ENCODE measurements at regions not wholly inside any gene's neighbourhood (a gene's known extent, or its start where the extent isn't known, plus 50 kb on each side); places are given as distances from the start of the nearest gene placed in this dataset.

- no peak for DNase-seq (ENCODE audit: low read depth in 2 of 2)
These were observed 135.1 kb upstream of the PTGFR start for GRCh38 chr1:78355656-78356055.

- DNase-seq (ENCODE audit: low read depth in 2 of 2) = no peak
These were observed 132.6 kb upstream of the PTGFR start for GRCh38 chr1:78358165-78358564.

- DNase-seq (ENCODE audit: low read depth in 2 of 2) = no peak
These were observed 131.1 kb upstream of the PTGFR start for GRCh38 chr1:78359666-78360065.

DNA sequence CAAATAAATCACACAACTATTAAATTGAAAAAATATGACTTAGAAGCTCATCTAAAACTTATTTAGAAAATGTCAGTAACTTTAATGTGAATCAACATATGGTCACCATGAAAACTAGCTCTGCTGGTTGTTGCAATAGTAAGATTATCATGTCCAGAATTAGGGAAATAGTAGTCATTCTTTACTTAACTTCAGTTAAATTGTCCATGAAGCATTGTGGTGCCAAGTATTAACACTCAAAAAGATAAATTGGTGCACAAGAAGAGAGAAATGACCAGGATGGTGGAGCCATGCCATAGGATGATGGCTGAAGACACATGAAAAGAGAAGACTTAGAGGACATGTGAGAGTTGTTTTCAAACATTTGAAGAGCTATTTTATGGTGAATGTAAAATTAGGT, 130.2 kb upstream of the PTGFR start:
- no peak for DNase-seq (ENCODE audit: low read depth in 2 of 2)

- no peak for DNase-seq (ENCODE audit: low read depth in 2 of 2)
These were observed 123.1 kb upstream of the PTGFR start for GRCh38 chr1:78367700-78368099.

GRCh38 chr1:78369546-78369945, 121.2 kb upstream of the PTGFR start:
- no peak for DNase-seq (ENCODE audit: low read depth in 2 of 2)

GRCh38 chr1:78370356-78370755, 120.4 kb upstream of the PTGFR start:
- peak in 1 of 2 donors; percentile 41 for DNase-seq (ENCODE audit: low read depth in 2 of 2)

DNA sequence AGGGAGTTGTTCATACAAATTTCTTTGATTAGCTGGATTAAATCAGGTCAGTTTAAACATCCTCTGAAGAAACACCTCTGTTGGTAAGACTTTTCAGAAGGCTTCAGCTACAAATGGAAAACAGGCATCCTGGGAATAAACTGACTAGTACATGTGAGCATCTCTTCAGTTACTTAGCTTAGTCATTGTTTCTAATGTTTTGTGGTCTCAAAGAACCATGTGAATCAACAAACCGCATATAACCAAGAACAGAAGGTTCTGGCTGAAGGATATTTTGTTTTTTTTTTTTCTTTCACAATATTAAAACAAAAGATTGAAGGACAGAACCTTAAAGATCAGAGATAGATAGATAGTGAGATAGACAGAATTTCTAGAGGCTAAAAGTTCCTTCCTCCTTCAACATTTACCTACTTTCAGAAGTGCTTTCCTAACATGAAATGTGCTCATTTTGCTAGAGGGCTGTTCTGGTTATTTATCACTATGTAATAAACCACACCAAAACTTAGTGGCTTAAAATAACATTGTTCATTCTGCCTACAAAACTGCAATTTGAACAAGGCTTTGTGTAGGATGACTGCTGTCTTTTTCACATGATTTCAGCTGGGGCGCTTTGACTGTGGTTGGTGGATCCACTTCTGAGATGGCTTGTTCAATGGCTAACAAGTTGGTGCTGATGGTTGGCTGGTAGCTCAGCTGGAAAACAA, 119.8 kb upstream of the PTGFR start:
- no peak for DNase-seq (ENCODE audit: low read depth in 2 of 2)

DNA sequence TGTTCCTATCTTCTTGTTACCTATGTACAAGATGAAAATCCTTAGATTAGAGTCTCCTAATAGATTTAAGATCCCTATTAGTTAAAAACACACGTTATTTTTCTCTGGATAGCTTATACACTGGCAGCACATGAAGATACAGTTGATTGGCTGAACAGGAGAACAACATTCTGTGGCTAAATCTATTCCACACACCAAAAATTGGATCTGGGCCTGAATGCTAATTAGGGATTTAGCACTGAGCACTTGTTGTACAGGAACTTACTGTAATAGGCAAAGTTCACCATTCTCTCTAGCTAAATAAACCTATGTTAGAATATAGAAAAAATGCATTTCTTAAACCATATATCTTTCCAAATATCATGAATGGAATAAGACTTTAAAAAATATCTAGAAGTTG, 117.1 kb upstream of the PTGFR start:
- DNase-seq (ENCODE audit: low read depth in 2 of 2) = no peak

DNA sequence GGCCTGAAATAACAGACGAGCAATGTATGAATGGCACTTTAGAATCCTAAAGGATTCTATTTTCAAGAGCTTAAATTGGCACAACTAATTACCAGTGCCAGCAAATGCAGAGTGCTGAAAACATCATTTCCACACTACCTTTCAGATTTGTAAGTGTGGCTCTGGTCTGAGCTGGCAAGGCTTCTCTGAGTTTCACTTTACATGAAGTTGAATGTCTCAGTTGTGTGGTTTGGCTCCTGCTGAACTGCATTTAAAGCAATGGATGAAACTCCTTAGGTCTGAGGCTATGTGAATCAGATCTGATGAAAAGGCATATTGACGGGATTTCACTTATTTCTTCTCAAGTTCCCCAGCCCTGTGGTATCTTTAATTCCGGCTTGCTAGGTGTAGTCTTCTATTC, 114.8 kb upstream of the PTGFR start:
- DNase-seq (ENCODE audit: low read depth in 2 of 2) = no peak

DNA sequence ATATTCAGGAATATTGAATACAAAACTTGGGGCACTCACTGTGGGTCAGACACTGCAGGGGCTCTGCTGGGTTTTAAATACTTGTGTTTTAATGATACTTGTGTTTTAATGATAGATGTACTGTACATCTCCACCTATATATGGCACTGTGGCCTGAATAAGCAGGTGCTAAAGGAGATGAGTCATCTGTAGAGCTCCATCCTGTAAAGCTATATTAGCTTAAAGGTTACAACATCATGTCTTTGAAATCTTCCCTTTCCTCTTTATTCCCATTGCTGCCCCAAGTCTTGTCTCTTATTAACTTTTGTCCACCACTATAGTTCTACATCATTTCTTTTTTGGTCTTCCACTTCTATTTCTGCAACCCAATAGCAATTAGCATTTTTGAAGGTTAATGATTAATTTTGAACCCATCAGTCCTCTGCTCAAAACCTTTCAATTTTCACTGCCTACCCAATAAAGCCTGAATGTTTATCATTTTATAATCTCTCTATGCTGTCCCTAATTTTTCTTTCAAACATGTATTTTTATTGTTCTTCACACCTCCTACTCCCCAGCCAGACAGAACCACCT, 113.3 kb upstream of the PTGFR start:
- no peak for DNase-seq (ENCODE audit: low read depth in 2 of 2)

DNA sequence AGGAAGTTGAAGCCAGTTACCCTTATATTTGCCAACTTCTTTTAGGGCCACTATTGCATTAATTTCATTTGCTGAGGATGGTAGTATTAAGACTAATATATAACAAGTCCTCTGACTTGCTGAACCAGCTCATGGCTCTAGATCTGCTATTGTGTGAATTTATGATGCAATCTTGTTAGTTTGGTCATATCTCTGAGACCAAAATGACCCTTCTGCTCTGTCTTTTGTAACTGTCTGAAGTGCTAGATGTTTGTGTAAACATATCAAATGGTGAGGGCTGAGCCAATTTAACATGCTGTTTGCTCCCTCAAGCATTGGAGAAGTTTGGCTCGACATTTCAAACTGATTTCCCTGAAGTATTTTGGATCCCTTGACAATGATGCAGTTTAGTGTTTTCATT, 106.9 kb upstream of the PTGFR start:
- DNase-seq (ENCODE audit: low read depth in 2 of 2) = no peak

GRCh38 chr1:78385744-78386462, 104.9 kb upstream of the PTGFR start:
- no peak for DNase-seq (ENCODE audit: low read depth in 2 of 2)

DNA sequence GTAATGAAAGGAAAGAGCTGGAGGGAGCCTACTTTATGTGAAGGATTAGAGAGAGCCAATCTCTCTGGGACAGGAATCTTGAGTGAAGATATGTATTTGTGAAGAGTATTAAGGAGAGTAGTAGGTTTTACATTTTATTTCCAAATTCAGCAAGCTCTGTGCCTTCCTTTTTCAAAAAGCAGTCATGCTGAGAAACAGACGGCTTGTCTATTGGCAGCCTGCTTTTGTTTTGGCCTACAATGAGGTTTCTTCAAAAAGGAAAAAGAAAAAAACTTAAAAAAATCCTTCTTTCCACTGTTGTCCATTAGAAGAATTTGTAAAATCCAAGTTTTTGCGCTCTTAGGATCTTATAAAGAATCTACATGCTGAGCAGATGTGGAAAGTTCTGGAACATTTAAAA, 103.6 kb upstream of the PTGFR start:
- no peak for DNase-seq (ENCODE audit: low read depth in 2 of 2)

DNA sequence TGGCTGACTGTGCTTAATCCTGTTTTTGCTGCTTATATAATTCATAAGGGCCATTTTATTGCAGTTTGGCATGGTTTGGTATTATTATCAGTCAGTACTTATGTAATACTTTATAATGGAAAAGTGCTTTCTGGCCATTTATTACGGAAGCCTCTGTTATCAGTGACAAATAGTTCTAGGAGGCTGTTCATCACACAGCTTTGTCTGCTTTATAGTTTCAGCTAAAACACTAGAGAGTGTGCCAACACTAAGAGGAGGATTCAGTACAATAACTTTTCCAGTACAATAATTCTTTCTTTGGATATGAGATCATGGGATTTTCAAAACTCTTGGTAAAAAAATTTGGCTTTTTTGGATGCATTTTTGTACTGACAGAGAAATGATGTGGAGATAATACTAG, 102.9 kb upstream of the PTGFR start:
- DNase-seq (ENCODE audit: low read depth in 2 of 2) = no peak

DNA sequence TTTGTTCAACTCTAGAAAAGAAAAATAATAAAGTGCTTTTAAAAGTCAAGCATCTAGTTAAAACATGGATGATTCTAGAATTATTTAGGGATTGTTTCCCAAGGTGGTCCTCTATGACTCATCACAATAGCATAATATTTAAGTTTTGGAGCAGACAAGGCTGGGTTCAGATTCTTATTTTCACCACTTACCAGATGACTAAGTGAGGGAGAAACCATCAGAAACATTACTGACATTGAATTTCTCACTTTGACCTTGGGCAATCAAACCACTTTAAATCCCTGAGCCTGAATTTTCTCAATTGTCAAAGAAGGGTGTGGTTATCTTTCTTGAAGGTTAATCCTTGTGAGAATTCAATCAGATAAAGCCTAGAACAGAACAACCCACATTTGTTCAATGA, 102.5 kb upstream of the PTGFR start:
- DNase-seq (ENCODE audit: low read depth in 2 of 2) = no peak

GRCh38 chr1:78401148-78401547, 89.6 kb upstream of the PTGFR start:
- DNase-seq (ENCODE audit: low read depth in 2 of 2) = no peak

GRCh38 chr1:78408192-78408591, 82.6 kb upstream of the PTGFR start:
- DNase-seq (ENCODE audit: low read depth in 2 of 2) = no peak

DNA sequence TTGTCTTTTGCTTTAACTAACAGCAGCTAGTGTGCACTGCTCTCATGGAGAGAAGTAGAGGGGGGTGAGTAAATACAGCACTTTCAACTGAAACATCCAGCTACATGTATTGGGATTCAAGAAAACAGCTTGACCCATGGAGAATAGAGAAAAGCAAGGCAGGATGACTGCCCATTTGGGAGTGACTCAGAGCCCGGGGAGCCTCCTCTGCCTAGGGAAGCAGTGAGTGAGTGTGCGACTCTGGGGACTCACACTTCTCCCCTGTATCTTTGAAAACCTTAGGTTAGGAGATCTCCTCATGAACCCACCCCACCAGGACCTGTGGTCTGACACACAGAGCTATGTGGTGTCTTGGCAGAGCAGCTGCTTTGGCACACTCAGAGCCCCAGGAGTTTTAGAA, 82.0 kb upstream of the PTGFR start:
- DNase-seq (ENCODE audit: low read depth in 2 of 2) = no peak

DNA sequence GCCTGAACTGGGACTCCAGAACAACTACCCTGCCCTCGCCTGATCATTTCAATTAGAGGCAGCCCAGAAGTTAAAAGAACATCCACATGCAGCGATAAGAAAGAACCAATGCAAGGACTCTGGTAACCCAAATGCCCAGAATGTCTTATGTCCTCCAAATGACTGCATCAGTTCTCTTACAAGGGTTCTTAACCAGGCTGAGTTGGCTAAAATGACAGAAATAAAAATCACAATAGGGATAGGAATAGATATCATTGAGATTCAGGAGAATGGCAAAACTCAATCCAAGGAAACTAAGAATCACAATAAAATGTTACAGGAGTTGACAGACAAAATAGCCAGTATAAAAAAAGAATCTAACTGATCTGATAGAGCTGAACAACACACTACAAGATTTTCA, 80.1 kb upstream of the PTGFR start:
- no peak for DNase-seq (ENCODE audit: low read depth in 2 of 2)

DNA sequence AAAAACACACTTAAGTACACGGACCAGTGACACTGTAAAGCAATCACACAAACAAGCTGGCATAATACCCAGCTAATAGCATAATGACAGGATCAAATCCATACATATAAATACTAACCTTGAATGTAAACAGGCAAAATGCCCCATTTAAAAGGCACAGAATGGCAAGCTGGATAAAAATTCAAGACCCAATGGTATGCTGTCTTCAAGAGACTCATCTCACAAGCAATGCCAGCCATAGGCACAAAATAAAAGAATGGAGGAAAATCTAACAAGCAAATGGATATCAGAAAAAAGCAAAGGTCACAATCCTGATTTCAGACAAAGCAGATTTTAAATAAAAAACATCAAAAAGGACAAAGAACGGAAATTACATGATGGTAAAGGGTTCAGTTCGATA, 79.1 kb upstream of the PTGFR start:
- no peak for DNase-seq (ENCODE audit: low read depth in 2 of 2)

- no peak for DNase-seq (ENCODE audit: low read depth in 2 of 2)
These were observed 75.6 kb upstream of the PTGFR start for GRCh38 chr1:78415165-78415564.

GRCh38 chr1:78419309-78419708, 71.5 kb upstream of the PTGFR start:
- DNase-seq (ENCODE audit: low read depth in 2 of 2) = no peak
